ENCODE measurements at regions not wholly inside any gene's neighbourhood (a gene's known extent, or its start where the extent isn't known, plus 50 kb on each side); places are given as distances from the start of the nearest gene placed in this dataset.

GRCh38 chr4:173919196-173919595, 364.3 kb downstream of the FBXO8 start:
- no peak for DNase-seq

GRCh38 chr4:173917255-173917960, 366.1 kb downstream of the FBXO8 start:
- no peak for DNase-seq

- DNase-seq, result no peak
Observed at GRCh38 chr4:173913496-173913895, 370.0 kb downstream of the FBXO8 start.

- no peak for DNase-seq
Observed at GRCh38 chr4:173912384-173912783, 371.1 kb downstream of the FBXO8 start.

GRCh38 chr4:173910891-173911290, 372.6 kb downstream of the FBXO8 start:
- no peak for DNase-seq

- DNase-seq, result no peak
Observed at GRCh38 chr4:173909294-173909693, 374.2 kb downstream of the FBXO8 start.

GRCh38 chr4:173899813-173900212, 369.8 kb upstream of the HAND2 start:
- DNase-seq, result no peak

GRCh38 chr4:173891072-173891471, 361.0 kb upstream of the HAND2 start:
- no peak for DNase-seq

- no peak for DNase-seq
Observed at GRCh38 chr4:173883821-173884220, 353.8 kb upstream of the HAND2 start.

GRCh38 chr4:173880897-173881296, 350.9 kb upstream of the HAND2 start:
- DNase-seq, result no peak

- DNase-seq, result no peak
Observed at GRCh38 chr4:173879509-173879908, 349.5 kb upstream of the HAND2 start.

- no peak for DNase-seq
Observed at GRCh38 chr4:173878701-173879100, 348.7 kb upstream of the HAND2 start.

- no peak for DNase-seq
Observed at GRCh38 chr4:173871643-173872042, 341.6 kb upstream of the HAND2 start.

GRCh38 chr4:173866322-173867026, 336.4 kb upstream of the HAND2 start:
- DNase-seq, result no peak

GRCh38 chr4:173862754-173863153, 332.7 kb upstream of the HAND2 start:
- DNase-seq, result no peak

GRCh38 chr4:173860094-173860493, 330.1 kb upstream of the HAND2 start:
- DNase-seq, result no peak

GRCh38 chr4:173859091-173859713, 329.2 kb upstream of the HAND2 start:
- no peak for DNase-seq

- no peak for DNase-seq
Observed at GRCh38 chr4:173858471-173858870, 328.4 kb upstream of the HAND2 start.

GRCh38 chr4:173857828-173858227, 327.8 kb upstream of the HAND2 start:
- no peak for DNase-seq

GRCh38 chr4:173855015-173855414, 325.0 kb upstream of the HAND2 start:
- no peak for DNase-seq

- no peak for DNase-seq
Observed at GRCh38 chr4:173852775-173853174, 322.7 kb upstream of the HAND2 start.

- DNase-seq, result no peak
Observed at GRCh38 chr4:173845580-173845979, 315.6 kb upstream of the HAND2 start.

- DNase-seq, result no peak
Observed at GRCh38 chr4:173839865-173840264, 309.8 kb upstream of the HAND2 start.

GRCh38 chr4:173837517-173837916, 307.5 kb upstream of the HAND2 start:
- DNase-seq, result no peak

Measured in NCI-H2081 (cell line).